Endothelial cell of umbilical vein (primary cell): ENCODE measurements at regions not wholly inside any gene's neighbourhood (a gene's known extent, or its start where the extent isn't known, plus 50 kb on each side); places are given as distances from the start of the nearest gene placed in this dataset.

Source experiments
- BruUV-seq: library from RNA; stranded (reverse); fragments of 400-500 nt; replicated peaks from 2 replicates; lab custom pipeline; 2021; lab: Mats Ljungman, UMichigan
- CTCF ChIA-PET: fragments of 300-600, 350-600 bp; sonication (Branson Sonifier 250); formaldehyde crosslinking; loops from one replicate; lab custom pipeline; 2021; ENCODE audit warnings: antibody characterized with exemption, inconsistent platforms; lab: Charles Lee
- POLR2A ChIA-PET: fragments of 300-600, 350-600 bp; sonication (Branson Sonifier 250); formaldehyde crosslinking; loops from one replicate; lab custom pipeline; 2021; ENCODE audit warnings: antibody characterized with exemption, inconsistent platforms; lab: Charles Lee
- DNase-seq: peaks from one replicate; pipeline ENCODE4 v3.0.0-alpha.2; 2011; ENCODE audit warnings: low read depth, low spot score
- FAIRE-seq: peaks from 2 replicates; lab custom pipeline; 2011; peaks lifted over from hg19 to GRCh38; lab: Jason Lieb, UNC
- H2AFZ ChIP-seq: 2 replicates; pipeline ENCODE4 v1.6.0; 2012; ENCODE audit warnings: low read depth, low read length, control low read depth, inconsistent platforms
- H3K27ac ChIP-seq: 2 replicates; pipeline ENCODE4 v1.5.1; 2011; ENCODE audit warnings: low read depth, mild to moderate bottlenecking, control low read depth, low read length, moderate library complexity; ENCODE audit not compliant: insufficient read depth
- H3K27me3 ChIP-seq, 2 experiments: 2 replicates each; pipeline versions ENCODE4 v1.6.0 to v1.6.1; 2011; ENCODE audit warnings: low read length in 2 of 2, mixed read lengths in 1 of 2; ENCODE audit not compliant: control insufficient read depth in 2 of 2, insufficient read depth in 2 of 2
- H3K36me3 ChIP-seq, 2 experiments: 2 replicates in 1 of 2; 3 replicates in 1 of 2; pipeline ENCODE4 v1.5.1; 2011; ENCODE audit warnings: low read length in 2 of 2, mild to moderate bottlenecking in 1 of 2, moderate library complexity in 1 of 2; ENCODE audit not compliant: control insufficient read depth in 2 of 2, insufficient read depth in 2 of 2; ENCODE audit errors: extremely low read depth in 1 of 2
- H3K4me1 ChIP-seq: 3 replicates; pipeline ENCODE4 v1.5.1; 2011; ENCODE audit warnings: mild to moderate bottlenecking, low read length; ENCODE audit not compliant: control insufficient read depth, insufficient read depth; ENCODE audit errors: extremely low read depth
- H3K4me2 ChIP-seq: 2 replicates; pipeline ENCODE4 v1.6.1; 2011; ENCODE audit warnings: low read length, control low read depth, mixed read lengths; ENCODE audit not compliant: insufficient read depth
- H3K4me3 ChIP-seq, 3 experiments: fragments of 200-600 bp in 1 of 3; sonication (generic), shearing (Covaris generic) in 1 of 3; replicated peaks in 1 of 3; 2 replicates each; pipeline ENCODE4 v1.5.1; 2011 to 2016; ENCODE audit warnings: control low read depth in 3 of 3, low read length in 3 of 3, mild to moderate bottlenecking in 2 of 3, inconsistent platforms in 1 of 3, low read depth in 1 of 3, moderate library complexity in 1 of 3; ENCODE audit not compliant: insufficient read depth in 1 of 3
- H3K79me2 ChIP-seq: 2 replicates; pipeline ENCODE4 v1.6.0; 2012; ENCODE audit warnings: low read length, inconsistent platforms; ENCODE audit not compliant: control insufficient read depth, insufficient read depth
- H3K9ac ChIP-seq: replicated peaks from 2 replicates; pipeline ENCODE3; 2011; ENCODE audit warnings: low read length, control low read depth; ENCODE audit not compliant: insufficient read depth; ENCODE audit errors: extremely low read depth
- H3K9me1 ChIP-seq: replicated peaks from 3 replicates; pipeline ENCODE4 v1.6.0; 2011; ENCODE audit warnings: mild to moderate bottlenecking, low read length; ENCODE audit not compliant: control insufficient read depth, insufficient read depth; ENCODE audit errors: extremely low read depth
- H3K9me3 ChIP-seq: replicated peaks from 2 replicates; pipeline ENCODE4 v1.5.1; 2012; ENCODE audit warnings: low read length, inconsistent platforms; ENCODE audit not compliant: control insufficient read depth, insufficient read depth
- H4K20me1 ChIP-seq: replicated peaks from 2 replicates; pipeline ENCODE3; 2011; ENCODE audit warnings: mild to moderate bottlenecking, low read length; ENCODE audit not compliant: control insufficient read depth, insufficient read depth; ENCODE audit errors: extremely low read depth
- CTCF ChIP-seq, 2 donors: IDR thresholded peaks; 1 replicate in 1 of 2; 2 replicates in 1 of 2; pipeline ENCODE4 v1.5.1; 2011; ENCODE audit warnings: low read length in 2 of 2, mild to moderate bottlenecking in 2 of 2, moderate library complexity in 2 of 2, control low read depth in 1 of 2, inconsistent platforms in 1 of 2, low read depth in 1 of 2; ENCODE audit not compliant: insufficient read depth in 1 of 2; ENCODE audit errors: extremely low read depth in 1 of 2
- FOS ChIP-seq: IDR thresholded peaks from 2 replicates; pipeline ENCODE4 v1.6.1; 2011; ENCODE audit warnings: mild to moderate bottlenecking, low read length, moderate library complexity, borderline replicate concordance; ENCODE audit not compliant: insufficient read depth
- GATA2 ChIP-seq: IDR thresholded peaks from 2 replicates; pipeline ENCODE4 v1.7.0; 2011; ENCODE audit warnings: low read depth, mild to moderate bottlenecking, moderate library complexity, mixed read lengths, low read length; ENCODE audit not compliant: insufficient read length, insufficient read depth
- MYC ChIP-seq: IDR thresholded peaks from one replicate; pipeline ENCODE4 v1.6.1; 2011; ENCODE audit warnings: mild to moderate bottlenecking, low read depth, low read length
- POLR2AphosphoS5 ChIP-seq: IDR thresholded peaks from 2 replicates; pipeline ENCODE4 v1.6.1; 2012; ENCODE audit warnings: low read depth, mild to moderate bottlenecking, control low read depth, low read length, moderate library complexity; ENCODE audit not compliant: insufficient read depth
- dilution Hi-C: fragments of 300-500 bp; cut with MboI; formaldehyde crosslinking; loops from one replicate; pipeline ENCODE4 v1.15.0; 2019; ENCODE audit warnings: low sequenced_read_pairs; ENCODE audit not compliant: extremely low pct_ligation_motif_present
- intact Hi-C: fragments of 100-400 bp; cut with micrococcal nuclease; formaldehyde crosslinking; loops from one replicate; pipeline ENCODE4 v1.10.0; 2022

GRCh38 chr20:24318569-24319352 is 150.7 kb upstream of the SYNDIG1 start:
- dilution Hi-C loops, result no loop called here

More at GRCh38 chr20:24318569-24319352, 150.7 kb upstream of the SYNDIG1 start:
- intact Hi-C loops, result no loop called here
- DNase-seq (no peak), FAIRE-seq (no peak)
- TF ChIP-seq GATA2 (no peak), POLR2AphosphoS5 (no peak), FOS (no peak), MYC (no peak), CTCF (IDR thresholded peaks at IDR 0.05; ENCODE audit: extremely low read depth in 1 of 2, insufficient read depth in 1 of 2, low read depth in 1 of 2, low read length in 2 of 2) (no peak)
- Histone ChIP-seq H3K4me3 (no peak overlapping the region), H4K20me1 (no peaks in the 10 kb centered on the region), H3K79me2 (no peaks in the 10 kb centered on the region), H3K27me3 (no peaks in the 10 kb centered on the region), H3K36me3 (no peaks in the 10 kb centered on the region), H3K9ac (no peak overlapping the region), H3K27ac (no peak overlapping the region), H3K9me3 (no peaks in the 10 kb centered on the region), H2AFZ (no peak overlapping the region), H3K4me2 (no peak overlapping the region), H3K4me1 (no peaks in the 10 kb centered on the region), H3K9me1 (no peaks in the 10 kb centered on the region)
- no TSS peak for BruUV-seq
- CTCF ChIA-PET, result no interaction called here
- POLR2A ChIA-PET, result no interaction called here
